HG03196 (cell line): ENCODE measurements at regions not wholly inside any gene's neighbourhood (a gene's known extent, or its start where the extent isn't known, plus 50 kb on each side); places are given as distances from the start of the nearest gene placed in this dataset.

Experiments
- ATAC-seq: cut with Tn5 transposase; IDR thresholded peaks from one replicate; pipeline ENCODE4 v1.9.1; 2021; ENCODE audit not compliant: unreplicated experiment

- no peak for ATAC-seq
Observed at GRCh38 chr13:44089452-44089851, 209.7 kb downstream of the LACC1 start.

GRCh38 chr13:44092078-44092970 is 212.6 kb downstream of the LACC1 start:
- ATAC-seq = no peak

- no peak for ATAC-seq
Observed at GRCh38 chr13:44093607-44094564, 214.2 kb downstream of the LACC1 start.

- ATAC-seq = no peak
Observed at GRCh38 chr13:44096901-44097300, 217.2 kb downstream of the LACC1 start.

- ATAC-seq = no peak
Observed at GRCh38 chr13:44098559-44098958, 218.9 kb downstream of the LACC1 start.

- no peak for ATAC-seq
Observed at GRCh38 chr13:44101347-44102083, 221.8 kb downstream of the LACC1 start.

GRCh38 chr13:44103429-44104196 is 223.9 kb downstream of the LACC1 start:
- no peak for ATAC-seq

GRCh38 chr13:44104197-44104490 is 224.4 kb downstream of the LACC1 start:
- ATAC-seq = no peak

- no peak for ATAC-seq
Observed at GRCh38 chr13:44104969-44105368, 225.3 kb downstream of the LACC1 start.

- no peak for ATAC-seq
Observed at GRCh38 chr13:44106266-44107152, 226.8 kb downstream of the LACC1 start.

- ATAC-seq = no peak
Observed at GRCh38 chr13:44107357-44108121, 227.8 kb downstream of the LACC1 start.

- no peak for ATAC-seq
Observed at GRCh38 chr13:44108331-44108858, 228.7 kb downstream of the LACC1 start.

- no peak for ATAC-seq
Observed at GRCh38 chr13:44110091-44110621, 230.5 kb downstream of the LACC1 start.

- ATAC-seq = no peak
Observed at GRCh38 chr13:44111701-44112100, 232.0 kb downstream of the LACC1 start.

GRCh38 chr13:44112700-44113329 is 233.1 kb downstream of the LACC1 start:
- no peak for ATAC-seq

- no peak for ATAC-seq
Observed at GRCh38 chr13:44116562-44117332, 237.0 kb downstream of the LACC1 start.

- no peak for ATAC-seq
Observed at GRCh38 chr13:44117351-44117750, 237.6 kb downstream of the LACC1 start.
